ENCODE measurements at regions not wholly inside any gene's neighbourhood (a gene's known extent, or its start where the extent isn't known, plus 50 kb on each side); places are given as distances from the start of the nearest gene placed in this dataset.

DNA sequence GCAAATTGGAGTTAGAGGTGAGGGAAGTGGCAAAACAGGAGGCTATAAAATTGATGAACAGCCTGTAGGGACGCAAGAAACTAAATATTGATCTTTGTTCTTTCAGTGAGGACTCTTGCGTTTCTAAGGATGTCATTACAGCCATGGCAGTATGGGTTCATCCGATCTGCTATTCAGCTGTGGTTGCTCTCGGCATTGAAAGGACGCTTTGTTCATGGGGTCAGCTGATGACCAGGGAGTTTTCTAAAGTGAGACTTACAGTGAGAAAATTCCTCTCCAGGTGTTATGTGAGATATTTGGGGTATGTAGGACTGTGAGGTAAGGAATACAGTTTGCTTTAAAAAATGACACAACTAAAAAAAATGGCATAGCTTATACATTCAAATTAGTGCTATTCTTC lies 52.7 kb upstream of the PELI1 start:
- CTCF ChIA-PET, result interaction anchor here (1.2 kb wide), 1 partner anchor 45 kb away, joined by 3 read pairs; no protein-coding TSS in a partner anchor
- Histone ChIP-seq H3K27me3 (ENCODE audit: control insufficient read depth, insufficient read depth, low read length) (0 out of 2 replicates have a peak, but pooled peaks cover 3% of the 10 kb centered on the region), H3K4me3 (ENCODE audit: low read depth, low read length) (no peak overlapping the region), H3K36me3 (ENCODE audit: control insufficient read depth, insufficient read depth, low read length) (no peaks in the 10 kb centered on the region)
- POLR2A ChIA-PET, result no interaction called here
- TF ChIP-seq CTCF (IDR thresholded peaks at IDR 0.05; ENCODE audit: insufficient read depth, low read depth, low read length), result no peak
- no peak for DNase-seq (ENCODE audit: low read depth)

GRCh38 chr2:64201151-64201550 lies 56.9 kb upstream of the PELI1 start:
- DNase-seq (ENCODE audit: low read depth), result no peak

DNA sequence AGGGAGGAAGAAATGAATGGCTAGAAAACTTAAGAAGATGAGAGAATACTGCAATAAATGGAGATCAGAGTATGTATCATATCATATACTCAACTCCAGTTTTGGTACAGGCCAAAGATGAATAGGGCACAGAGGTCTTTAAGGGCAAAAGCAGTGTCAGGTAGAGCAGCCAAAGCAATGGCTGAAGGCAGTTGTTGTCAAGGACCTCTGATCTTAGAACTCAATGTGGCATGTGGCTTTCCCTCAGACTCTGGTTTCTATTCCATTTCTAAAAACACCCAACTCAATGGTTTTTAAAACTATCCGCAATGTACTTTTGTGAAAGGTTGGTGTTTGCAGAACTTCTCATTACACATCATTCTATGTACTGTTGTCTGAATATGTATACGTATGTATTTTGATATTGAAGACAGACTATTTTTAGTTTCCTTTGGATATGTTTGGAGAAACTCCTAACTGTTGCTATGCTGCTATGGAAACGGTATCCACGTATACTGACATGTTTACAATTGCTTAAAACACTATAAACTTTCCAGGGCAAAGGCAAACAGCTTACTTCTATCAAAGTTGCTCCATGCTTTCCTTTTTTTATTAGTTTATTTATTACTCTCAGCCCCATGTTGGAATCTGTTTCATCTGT lies 58.1 kb upstream of the PELI1 start:
- ChIA-PET POLR2A (no interaction called here), CTCF (interaction anchor here (0.6 kb wide), 1 partner anchor 29 kb away, joined by 3 read pairs; no protein-coding TSS in a partner anchor)
- H3K27me3 ChIP-seq (ENCODE audit: control insufficient read depth, insufficient read depth, low read length), result no peaks in the 10 kb centered on the region
- no peak overlapping the region for H3K4me3 ChIP-seq (ENCODE audit: low read depth, low read length)
- H3K36me3 ChIP-seq (ENCODE audit: control insufficient read depth, insufficient read depth, low read length), result no peaks in the 10 kb centered on the region
- peak; percentile 86 for DNase-seq (ENCODE audit: low read depth)
- TF ChIP-seq CTCF (IDR thresholded peaks at IDR 0.05; ENCODE audit: insufficient read depth, low read depth, low read length), result no peak

More at GRCh38 chr2:64201151-64201550, 56.9 kb upstream of the PELI1 start:
- H3K36me3 ChIP-seq (ENCODE audit: control insufficient read depth, insufficient read depth, low read length), result no peaks in the 10 kb centered on the region
- POLR2A ChIA-PET, result no interaction called here
- no peaks in the 10 kb centered on the region for H3K27me3 ChIP-seq (ENCODE audit: control insufficient read depth, insufficient read depth, low read length)
- TF ChIP-seq CTCF (IDR thresholded peaks at IDR 0.05; ENCODE audit: insufficient read depth, low read depth, low read length), result no peak
- CTCF ChIA-PET, result no interaction called here
- H3K4me3 ChIP-seq (ENCODE audit: low read depth, low read length), result no peak overlapping the region

- ChIA-PET CTCF (interaction anchor here (2.0 kb wide), 1 partner anchor 153 kb away, joined by 9 read pairs; no protein-coding TSS in a partner anchor), POLR2A (no interaction called here)
- no peaks in the 10 kb centered on the region for H3K27me3 ChIP-seq (ENCODE audit: control insufficient read depth, insufficient read depth, low read length)
- no peak for TF ChIP-seq CTCF (IDR thresholded peaks at IDR 0.05; ENCODE audit: insufficient read depth, low read depth, low read length)
- DNase-seq (ENCODE audit: low read depth), result peak; percentile 57
- no peaks in the 10 kb centered on the region for H3K36me3 ChIP-seq (ENCODE audit: control insufficient read depth, insufficient read depth, low read length)
- H3K4me3 ChIP-seq (ENCODE audit: low read depth, low read length), result no peak overlapping the region
Observed at GRCh38 chr2:64203131-64203857, 59.1 kb upstream of the PELI1 start.

GRCh38 chr2:64203858-64204632 lies 59.8 kb upstream of the PELI1 start:
- ChIA-PET CTCF (interaction anchor here (1.3 to 2.0 kb wide), 2 partner anchors 154 to 284 kb away, joined by 3 to 9 read pairs; no protein-coding TSS in a partner anchor), POLR2A (no interaction called here)
- Histone ChIP-seq H3K36me3 (ENCODE audit: control insufficient read depth, insufficient read depth, low read length) (no peaks in the 10 kb centered on the region), H3K27me3 (ENCODE audit: control insufficient read depth, insufficient read depth, low read length) (no peaks in the 10 kb centered on the region), H3K4me3 (ENCODE audit: low read depth, low read length) (no peak overlapping the region)
- DNase-seq (ENCODE audit: low read depth), result no peak
- no peak for TF ChIP-seq CTCF (IDR thresholded peaks at IDR 0.05; ENCODE audit: insufficient read depth, low read depth, low read length)
